ENCODE measurements at regions not wholly inside any gene's neighbourhood (a gene's known extent, or its start where the extent isn't known, plus 50 kb on each side); places are given as distances from the start of the nearest gene placed in this dataset.

GRCh38 chr15:36519067-36519466 lies 60.4 kb upstream of the CDIN1 start:
- ATAC-seq: no peak
- Histone ChIP-seq H3K4me1 (no peaks in the 10 kb centered on the region), H3K27ac (no peak overlapping the region), H3K36me3 (no peaks in the 10 kb centered on the region), H3K4me3 (no peak overlapping the region), H3K27me3 (no peaks in the 10 kb centered on the region), H3K9me3 (no peaks in the 10 kb centered on the region)
- 79% methylated on average over 6 of the region's 6 CpGs; no CpG with 5 or more reads in 1 of the 2 donors for WGBS, 2 donors (ENCODE audit: low coverage in 1 of 2)
- TF ChIP-seq CTCF (IDR thresholded peaks at IDR 0.05): no peak
- TF ChIP-seq EP300 (IDR thresholded peaks at IDR 0.05): no peak
- no peak for TF ChIP-seq POLR2A (IDR thresholded peaks at IDR 0.05)
- no peak for TF ChIP-seq POLR2AphosphoS5 (IDR thresholded peaks at IDR 0.05)

- WGBS, 2 donors (ENCODE audit: low coverage in 1 of 2): 57 to 69% methylated on average over 3 of the region's 3 CpGs
- no peaks in the 10 kb centered on the region for H3K9me3 ChIP-seq
- no peaks in the 10 kb centered on the region for H3K4me1 ChIP-seq
- TF ChIP-seq POLR2A (IDR thresholded peaks at IDR 0.05) (no peak), EP300 (IDR thresholded peaks at IDR 0.05) (no peak), CTCF (IDR thresholded peaks at IDR 0.05) (no peak), POLR2AphosphoS5 (IDR thresholded peaks at IDR 0.05) (no peak)
- no peaks in the 10 kb centered on the region for H3K36me3 ChIP-seq
- H3K27ac ChIP-seq: no peak overlapping the region
- H3K4me3 ChIP-seq: no peak overlapping the region
- H3K27me3 ChIP-seq: no peaks in the 10 kb centered on the region
- ATAC-seq: no peak
Observed at GRCh38 chr15:36525430-36525829, 54.0 kb upstream of the CDIN1 start.

GRCh38 chr15:36527235-36528162 lies 51.9 kb upstream of the CDIN1 start:
- ATAC-seq: no peak
- TF ChIP-seq POLR2A (IDR thresholded peaks at IDR 0.05) (no peak), CTCF (IDR thresholded peaks at IDR 0.05) (no peak), EP300 (IDR thresholded peaks at IDR 0.05) (no peak), POLR2AphosphoS5 (IDR thresholded peaks at IDR 0.05) (no peak)
- Histone ChIP-seq H3K9me3 (no peaks in the 10 kb centered on the region), H3K27ac (no peak overlapping the region), H3K4me3 (no peak overlapping the region), H3K27me3 (no peaks in the 10 kb centered on the region), H3K36me3 (no peaks in the 10 kb centered on the region), H3K4me1 (no peaks in the 10 kb centered on the region)
- WGBS, 2 donors (ENCODE audit: low coverage in 1 of 2): 50 to 53% methylated on average over 8 to 9 of the region's 9 CpGs

GRCh38 chr15:36529296-36530011 lies 50.0 kb upstream of the CDIN1 start:
- no peak for TF ChIP-seq CTCF (IDR thresholded peaks at IDR 0.05)
- TF ChIP-seq EP300 (IDR thresholded peaks at IDR 0.05): no peak
- TF ChIP-seq POLR2AphosphoS5 (IDR thresholded peaks at IDR 0.05): no peak
- TF ChIP-seq POLR2A (IDR thresholded peaks at IDR 0.05): no peak
- no peaks in the 10 kb centered on the region for H3K27me3 ChIP-seq
- no peak overlapping the region for H3K4me3 ChIP-seq
- no peak overlapping the region for H3K27ac ChIP-seq
- no peaks in the 10 kb centered on the region for H3K36me3 ChIP-seq
- no peak for ATAC-seq
- H3K4me1 ChIP-seq: no peaks in the 10 kb centered on the region
- WGBS, 2 donors (ENCODE audit: low coverage in 1 of 2): 67 to 91% methylated on average over 1 to 7 of the region's 7 CpGs
- no peaks in the 10 kb centered on the region for H3K9me3 ChIP-seq

Small RNA genes in the stretch of these regions (small RNA-seq; reads per million reads assigned to genes)
- 0 reads per million in 4 donors for gene AC068867.1
- 0 reads per million in 4 donors for gene MIR4510

Measured in gastroesophageal sphincter (tissue), 4 donors.